ENCODE measurements at regions not wholly inside any gene's neighbourhood (a gene's known extent, or its start where the extent isn't known, plus 50 kb on each side); places are given as distances from the start of the nearest gene placed in this dataset.
"Not testable (repeated sequence)": the region's sequence is repeated elsewhere in the genome, so short reads cannot be mapped to it uniquely, and the experiment has no call there.

GRCh38 chr18:57953883-57954282 is 90.1 kb upstream of the NEDD4L start:
- DNase-seq (ENCODE audit: low read depth): no peak

GRCh38 chr18:57951999-57952774 is 91.8 kb upstream of the NEDD4L start:
- no peak for DNase-seq (ENCODE audit: low read depth)

GRCh38 chr18:57951117-57951796 is 92.8 kb upstream of the NEDD4L start:
- DNase-seq (ENCODE audit: low read depth): no peak

- DNase-seq (ENCODE audit: low read depth): no peak
Measured at GRCh38 chr18:57950542-57950941, 93.5 kb upstream of the NEDD4L start.

GRCh38 chr18:57949335-57949734 is 94.7 kb upstream of the NEDD4L start:
- not testable (repeated sequence) for DNase-seq (ENCODE audit: low read depth)

GRCh38 chr18:57947117-57947516 is 96.9 kb upstream of the NEDD4L start:
- DNase-seq (ENCODE audit: low read depth): no peak

DNA sequence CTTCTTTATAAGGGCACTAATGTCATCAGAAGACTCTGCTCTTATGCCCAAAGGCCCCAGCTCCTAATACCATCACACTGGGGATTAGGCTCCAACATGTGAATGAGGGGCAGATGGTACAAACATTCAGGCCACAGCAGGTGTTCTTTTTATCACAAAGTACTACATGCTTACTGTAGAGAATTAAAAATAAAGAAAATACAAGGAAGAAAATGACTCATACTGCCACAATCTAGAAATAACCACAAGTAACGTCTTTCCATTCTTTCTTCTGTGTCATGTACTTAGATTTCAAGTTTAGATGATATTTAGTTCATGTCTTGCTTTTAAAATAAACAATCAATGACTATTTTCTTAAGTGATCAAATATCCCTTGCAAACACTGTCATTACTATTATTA is 100.3 kb upstream of the NEDD4L start:
- no peak for DNase-seq (ENCODE audit: low read depth)

GRCh38 chr18:57942493-57942892 is 101.5 kb upstream of the NEDD4L start:
- no peak for DNase-seq (ENCODE audit: low read depth)

- no peak for DNase-seq (ENCODE audit: low read depth)
Measured at GRCh38 chr18:57941841-57942489, 102.1 kb upstream of the NEDD4L start.

GRCh38 chr18:57940166-57940660 is 103.8 kb upstream of the NEDD4L start:
- no peak for DNase-seq (ENCODE audit: low read depth)

DNA sequence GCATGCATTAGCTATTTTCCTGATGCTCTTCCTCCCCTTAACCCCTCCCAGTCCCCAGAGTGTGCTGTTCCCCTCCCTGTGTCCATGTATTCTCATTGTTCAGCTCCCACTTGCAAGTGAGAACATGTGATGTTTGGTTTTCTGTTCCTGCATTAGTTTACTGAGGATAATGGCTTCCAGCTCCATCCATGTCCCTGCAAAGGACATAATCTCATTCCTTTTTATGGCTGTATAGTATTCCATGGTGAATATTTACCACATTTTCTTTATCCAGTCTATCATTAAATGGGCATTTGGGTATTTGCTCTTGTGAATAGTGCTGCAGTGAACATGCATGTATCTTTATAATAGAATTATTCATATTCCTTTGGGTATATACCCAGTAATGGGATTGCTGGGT is 109.7 kb upstream of the NEDD4L start:
- DNase-seq (ENCODE audit: low read depth): not testable (repeated sequence)

GRCh38 chr18:57931038-57931437 is 113.0 kb upstream of the NEDD4L start:
- DNase-seq (ENCODE audit: low read depth): no peak

GRCh38 chr18:57930476-57930875 is 113.5 kb upstream of the NEDD4L start:
- DNase-seq (ENCODE audit: low read depth): no peak

DNA sequence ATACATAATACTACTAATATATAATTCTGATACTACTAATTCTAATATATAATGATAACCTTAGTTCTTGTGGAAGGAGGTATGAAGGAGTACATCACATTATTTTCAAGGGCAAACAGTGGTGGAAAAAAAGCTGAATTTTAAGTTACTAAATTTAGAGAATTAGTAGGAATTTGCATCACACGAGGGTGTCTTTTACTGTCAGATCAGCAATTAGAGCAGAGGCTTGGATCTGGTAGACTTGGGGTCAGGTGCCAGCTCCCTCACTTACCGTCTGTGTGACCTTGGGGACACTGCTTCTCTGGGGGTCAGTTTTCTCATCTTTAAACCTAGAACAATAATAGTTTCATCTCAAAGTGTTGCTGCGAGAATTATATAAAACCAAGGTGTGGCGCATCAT is 114.1 kb upstream of the NEDD4L start:
- DNase-seq (ENCODE audit: low read depth): no peak

DNA sequence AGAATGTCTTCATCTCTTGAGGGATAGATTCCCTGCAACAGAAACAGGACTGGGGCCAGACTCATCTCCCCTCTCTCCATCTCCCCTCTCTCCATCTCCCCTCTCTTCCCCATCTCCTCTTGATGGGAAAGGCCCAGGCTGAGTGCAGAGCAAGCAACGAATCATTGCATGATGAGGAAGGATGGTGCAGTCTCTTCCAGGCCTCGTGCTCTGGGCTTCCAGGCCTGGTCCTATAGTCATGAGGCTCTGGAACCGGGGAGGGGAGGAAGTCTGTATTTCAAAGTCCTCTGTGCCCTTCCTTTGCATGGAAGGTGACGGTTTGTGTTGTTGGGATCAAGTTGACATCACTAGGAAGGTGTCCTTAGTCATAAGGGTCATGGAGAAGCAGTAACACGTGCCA is 115.6 kb upstream of the NEDD4L start:
- no peak for DNase-seq (ENCODE audit: low read depth)

DNA sequence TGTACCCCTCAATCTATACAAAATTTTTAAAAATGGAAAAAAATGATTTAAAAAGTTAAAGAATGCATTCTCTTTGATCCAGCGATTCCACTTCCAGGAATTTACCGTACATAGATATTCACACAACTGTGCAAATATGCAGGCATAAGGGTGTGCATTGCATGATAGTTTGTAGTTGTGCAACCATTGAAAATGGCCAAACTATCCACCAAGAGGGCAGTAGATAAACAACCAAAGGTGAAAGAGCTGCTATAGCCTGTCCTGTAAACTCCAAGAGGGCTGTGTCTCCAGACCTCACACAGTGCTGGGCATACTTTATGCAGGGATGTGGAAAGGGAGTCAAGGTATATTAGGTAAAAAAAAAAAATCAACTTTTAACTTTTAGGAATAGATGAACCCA is 116.5 kb upstream of the NEDD4L start:
- no peak for DNase-seq (ENCODE audit: low read depth)

GRCh38 chr18:57925706-57926105 is 118.3 kb upstream of the NEDD4L start:
- DNase-seq (ENCODE audit: low read depth): no peak

- DNase-seq (ENCODE audit: low read depth): no peak
Measured at GRCh38 chr18:57923611-57924010, 120.4 kb upstream of the NEDD4L start.

DNA sequence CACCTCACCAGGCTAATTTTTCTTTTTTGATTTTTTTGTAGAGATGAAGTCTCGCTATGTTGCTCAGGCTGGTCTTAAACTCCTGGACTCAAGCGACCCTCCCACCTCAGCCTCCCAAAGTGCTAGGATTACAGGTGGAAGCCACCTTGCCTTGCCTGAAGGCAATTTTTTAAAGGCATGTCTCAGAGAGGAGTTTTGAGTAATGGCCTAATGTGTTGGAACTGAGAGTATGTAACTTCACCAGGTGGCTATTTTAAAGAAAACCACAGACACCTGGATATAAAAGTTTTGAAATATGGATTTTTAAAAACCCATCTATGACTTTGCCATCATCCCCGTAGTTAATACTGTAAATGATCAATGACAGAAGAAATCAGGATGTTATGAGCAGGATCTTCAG is 119.8 kb upstream of the ATP8B1 start:
- DNase-seq (ENCODE audit: low read depth): no peak

DNA sequence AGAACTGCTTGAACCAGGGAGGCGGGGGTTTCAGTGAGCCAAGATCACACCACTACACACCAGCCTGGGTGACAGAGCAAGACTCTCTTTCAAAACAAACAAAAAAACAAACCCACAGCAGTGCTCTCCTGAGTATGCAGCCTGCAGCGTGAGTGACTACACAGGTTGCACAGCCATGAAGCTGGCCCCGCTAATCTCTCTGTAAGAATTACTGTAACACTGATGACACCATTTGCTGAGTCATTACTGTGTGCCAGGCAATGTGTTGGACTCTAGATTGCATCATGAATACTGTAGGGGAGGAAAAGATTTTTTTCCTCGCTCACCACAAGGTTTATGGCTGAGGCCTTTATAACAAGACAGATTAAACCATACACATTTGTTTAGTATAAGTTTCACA is 118.6 kb upstream of the ATP8B1 start:
- DNase-seq (ENCODE audit: low read depth): no peak

- no peak for DNase-seq (ENCODE audit: low read depth)
Measured at GRCh38 chr18:57920036-57920435, 116.9 kb upstream of the ATP8B1 start.

DNA sequence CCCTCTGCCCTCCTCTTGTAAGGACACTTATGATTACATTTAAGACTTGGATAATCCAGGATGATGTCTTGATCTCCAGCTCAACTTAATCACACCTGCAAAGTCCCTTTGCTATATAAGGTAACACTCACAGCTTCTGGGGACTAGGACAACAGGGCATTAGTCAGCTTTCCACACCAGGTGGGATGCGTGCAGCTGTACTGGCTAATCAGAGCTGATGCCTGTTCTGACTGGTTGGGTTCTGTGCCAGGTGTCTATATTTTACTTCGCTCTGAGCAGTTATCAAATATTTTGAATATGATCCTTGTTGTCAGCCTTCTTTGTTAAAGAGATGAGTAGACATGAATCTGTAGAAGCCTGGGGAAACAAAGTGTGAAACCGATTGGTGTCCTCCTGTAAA is 115.5 kb upstream of the ATP8B1 start:
- no peak for DNase-seq (ENCODE audit: low read depth)

GRCh38 chr18:57916684-57917083 is 113.6 kb upstream of the ATP8B1 start:
- DNase-seq (ENCODE audit: low read depth): no peak

Measured in activated T-cell treated with anti-CD3 and anti-CD28 coated beads for 48 hours (primary cell).